K562 (cell line): ENCODE measurements at regions not wholly inside any gene's neighbourhood (a gene's known extent, or its start where the extent isn't known, plus 50 kb on each side); places are given as distances from the start of the nearest gene placed in this dataset.
"Not testable (repeated sequence)": the region's sequence is repeated elsewhere in the genome, so short reads cannot be mapped to it uniquely, and the experiment has no call there.

Experiments used
- POLR2AphosphoS5 ChIP-seq: IDR thresholded peaks from 2 replicates; pipeline ENCODE4 v1.6.1; 2011; ENCODE audit warnings: mild to moderate bottlenecking, low read depth, low read length, moderate library complexity; ENCODE audit not compliant: control insufficient read depth, insufficient read depth
- ZBTB8A ChIP-seq: fragments of 450-650 bp; IDR thresholded peaks from 2 replicates; pipeline ENCODE4 v1.6.1; 2018; ENCODE audit warnings: mild to moderate bottlenecking, moderate library complexity; ENCODE audit not compliant: partially characterized antibody
- ZNF217 ChIP-seq: sonication (generic); formaldehyde crosslinking; IDR thresholded peaks from 2 replicates; pipeline ENCODE4 v1.8.0; 2022; ENCODE audit warnings: mild to moderate bottlenecking, missing genetic modification reagents
- TF ChIP-seq, protein P1 (sequence below), 3 experiments: IDR thresholded peaks in 2 of 3; conservative IDR thresholded peaks in 1 of 3; 2 replicates each; pipeline ENCODE4 v1.5.1; 2011 to 2012; ENCODE audit warnings: low read length in 3 of 3, mild to moderate bottlenecking in 3 of 3, control low read depth in 2 of 3, improper control_type of control experiment in 1 of 3, inconsistent platforms in 1 of 3, low read depth in 1 of 3, mixed read lengths in 1 of 3, moderate library complexity in 1 of 3; ENCODE audit not compliant: insufficient read depth in 2 of 3
- TF ChIP-seq, protein P2 (sequence below): fragments of 450-650 bp; formaldehyde crosslinking; IDR thresholded peaks from 2 replicates; pipeline ENCODE4 v1.4.0; 2022; ENCODE audit warnings: mild to moderate bottlenecking, moderate library complexity

DNA sequence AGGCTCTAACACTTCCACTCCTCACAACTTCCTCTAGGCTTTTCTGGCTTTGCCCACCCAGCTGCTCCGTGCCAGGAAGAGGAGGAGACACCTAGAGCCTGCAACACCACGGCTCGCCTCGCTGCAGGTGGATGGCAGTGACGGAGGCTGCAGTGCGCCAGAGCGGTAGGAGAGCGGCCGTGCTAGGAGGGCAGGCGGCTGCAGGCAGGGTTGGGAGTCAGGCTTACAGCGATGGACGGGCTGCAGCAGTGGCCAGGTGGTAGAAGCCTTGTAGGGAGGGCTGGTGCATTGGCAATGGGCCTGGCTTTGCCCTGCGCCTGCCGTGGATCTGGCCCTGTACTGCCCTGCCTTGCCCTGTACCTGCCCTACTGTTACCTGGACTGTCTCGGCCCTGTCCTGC is 4896.0 kb upstream of the OR11H1 start:
- not testable (repeated sequence) for TF ChIP-seq ZNF217, POLR2AphosphoS5, ZBTB8A
- TF ChIP-seq, protein P1, sequence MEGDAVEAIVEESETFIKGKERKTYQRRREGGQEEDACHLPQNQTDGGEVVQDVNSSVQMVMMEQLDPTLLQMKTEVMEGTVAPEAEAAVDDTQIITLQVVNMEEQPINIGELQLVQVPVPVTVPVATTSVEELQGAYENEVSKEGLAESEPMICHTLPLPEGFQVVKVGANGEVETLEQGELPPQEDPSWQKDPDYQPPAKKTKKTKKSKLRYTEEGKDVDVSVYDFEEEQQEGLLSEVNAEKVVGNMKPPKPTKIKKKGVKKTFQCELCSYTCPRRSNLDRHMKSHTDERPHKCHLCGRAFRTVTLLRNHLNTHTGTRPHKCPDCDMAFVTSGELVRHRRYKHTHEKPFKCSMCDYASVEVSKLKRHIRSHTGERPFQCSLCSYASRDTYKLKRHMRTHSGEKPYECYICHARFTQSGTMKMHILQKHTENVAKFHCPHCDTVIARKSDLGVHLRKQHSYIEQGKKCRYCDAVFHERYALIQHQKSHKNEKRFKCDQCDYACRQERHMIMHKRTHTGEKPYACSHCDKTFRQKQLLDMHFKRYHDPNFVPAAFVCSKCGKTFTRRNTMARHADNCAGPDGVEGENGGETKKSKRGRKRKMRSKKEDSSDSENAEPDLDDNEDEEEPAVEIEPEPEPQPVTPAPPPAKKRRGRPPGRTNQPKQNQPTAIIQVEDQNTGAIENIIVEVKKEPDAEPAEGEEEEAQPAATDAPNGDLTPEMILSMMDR (IDR thresholded peaks at IDR 0.05 in 2 of 3, conservative IDR thresholded peaks at IDR 0.05 in 1 of 3; ENCODE audit: insufficient read depth in 2 of 3, low read depth in 1 of 3, low read length in 3 of 3): not testable (repeated sequence)
- TF ChIP-seq, protein P2, sequence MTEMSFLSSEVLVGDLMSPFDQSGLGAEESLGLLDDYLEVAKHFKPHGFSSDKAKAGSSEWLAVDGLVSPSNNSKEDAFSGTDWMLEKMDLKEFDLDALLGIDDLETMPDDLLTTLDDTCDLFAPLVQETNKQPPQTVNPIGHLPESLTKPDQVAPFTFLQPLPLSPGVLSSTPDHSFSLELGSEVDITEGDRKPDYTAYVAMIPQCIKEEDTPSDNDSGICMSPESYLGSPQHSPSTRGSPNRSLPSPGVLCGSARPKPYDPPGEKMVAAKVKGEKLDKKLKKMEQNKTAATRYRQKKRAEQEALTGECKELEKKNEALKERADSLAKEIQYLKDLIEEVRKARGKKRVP (CRISPR knock-in tag): not testable (repeated sequence)
